HCT116 (cell line): ENCODE measurements at regions not wholly inside any gene's neighbourhood (a gene's known extent, or its start where the extent isn't known, plus 50 kb on each side); places are given as distances from the start of the nearest gene placed in this dataset.

ENCODE experiments used
- ATAC-seq: fragments of 200-7000 bp; cut with Tn5 transposase; 2 replicates; pipeline ENCODE4 v1.9.1; 2020; ENCODE audit warnings: mild to moderate bottlenecking, moderate library complexity
- BruUV-seq: library from RNA; stranded (reverse); fragments of 400-500 nt; replicated peaks from 2 replicates; lab custom pipeline; 2021; lab: Mats Ljungman, UMichigan
- CTCF ChIA-PET: fragments of 300-600 bp; sonication (Branson Sonifier 250); formaldehyde crosslinking; loops from one replicate; lab custom pipeline; 2021; ENCODE audit warnings: antibody characterized with exemption; lab: Charles Lee
- POLR2A ChIA-PET: fragments of 300-600, 350-600 bp; sonication (Branson Sonifier 250); formaldehyde crosslinking; loops from one replicate; lab custom pipeline; 2021; ENCODE audit warnings: antibody characterized with exemption; lab: Charles Lee
- RAD21 ChIA-PET, 2 experiments: fragments of 300-600 bp; sonication (Branson Sonifier 250); formaldehyde crosslinking; loops; one replicate each; lab custom pipeline; 2023; ENCODE audit warnings: low total read pairs in 2 of 2; ENCODE audit not compliant: uncharacterized antibody in 2 of 2, unreplicated experiment in 2 of 2, low non-redundant PET in 1 of 2; lab: Charles Lee
- DNase-seq: peaks from one replicate; pipeline ENCODE4 v3.0.0-alpha.2; 2010; ENCODE audit warnings: low read depth, low spot score
- H2AFZ ChIP-seq: fragments of 200-600 bp; shearing (Covaris generic), sonication (generic); 2 replicates; pipeline ENCODE4 v1.6.1; 2017; ENCODE audit warnings: low read depth, mixed run types, mixed read lengths, antibody characterized with exemption, low read length; ENCODE audit not compliant: poor library complexity, severe bottlenecking
- H3K27ac ChIP-seq: 2 replicates; pipeline ENCODE4 v1.5.1; 2012; ENCODE audit warnings: low read depth, low read length
- H3K27me3 ChIP-seq: fragments of 200-600 bp; sonication (generic); 2 replicates; pipeline ENCODE4 v1.6.1; 2016; ENCODE audit warnings: mixed run types, low read length, mixed read lengths; ENCODE audit not compliant: insufficient read depth
- H3K36me3 ChIP-seq, 2 experiments: fragments of 200-500 bp in 1 of 2; fragments of 200-600 bp in 1 of 2; sonication (Bioruptor generic) in 1 of 2; sonication (generic) in 1 of 2; 2 replicates each; pipeline versions ENCODE4 v1.5.1 to v1.6.1; 2014 to 2016; ENCODE audit warnings: low read length in 2 of 2, inconsistent platforms in 1 of 2, mixed read lengths in 1 of 2, mixed run types in 1 of 2; ENCODE audit not compliant: insufficient read depth in 2 of 2, control insufficient read depth in 1 of 2
- H3K4me1 ChIP-seq, 2 experiments: fragments of 200-600 bp in 1 of 2; sonication (generic) in 1 of 2; 2 replicates each; pipeline versions ENCODE4 v1.5.1 to v1.6.1; 2012 to 2017; ENCODE audit warnings: low read length in 2 of 2, inconsistent platforms in 1 of 2, mild to moderate bottlenecking in 1 of 2, mixed read lengths in 1 of 2, mixed run types in 1 of 2, moderate library complexity in 1 of 2; ENCODE audit not compliant: insufficient read depth in 2 of 2, control insufficient read depth in 1 of 2
- H3K4me2 ChIP-seq: fragments of 200-600 bp; sonication (generic); 2 replicates; pipeline ENCODE4 v1.6.1; 2017; ENCODE audit warnings: mixed run types, low read length, mixed read lengths
- H3K4me3 ChIP-seq, 2 experiments: fragments of 200-600 bp in 1 of 2; sonication (generic) in 1 of 2; replicated peaks in 1 of 2; 2 replicates each; pipeline ENCODE4 v1.5.1; 2011 to 2016; ENCODE audit warnings: low read length in 2 of 2, control low read depth in 1 of 2, low read depth in 1 of 2, mild to moderate bottlenecking in 1 of 2, mixed read lengths in 1 of 2, mixed run types in 1 of 2
- H3K79me2 ChIP-seq: fragments of 200-600 bp; sonication (generic); 2 replicates; pipeline ENCODE4 v1.6.1; 2017; ENCODE audit warnings: mild to moderate bottlenecking, mixed run types, low read length, moderate library complexity, mixed read lengths; ENCODE audit not compliant: insufficient read depth
- H3K9ac ChIP-seq: fragments of 200-600 bp; sonication (generic); 2 replicates; pipeline ENCODE4 v1.6.1; 2016; ENCODE audit warnings: low read length, mixed read lengths
- H3K9me2 ChIP-seq: fragments of 200-600 bp; sonication (generic), shearing (Covaris generic); 2 replicates; pipeline ENCODE4 v1.6.1; 2017; ENCODE audit warnings: mixed run types, mild to moderate bottlenecking, moderate library complexity; ENCODE audit not compliant: insufficient read depth
- H3K9me3 ChIP-seq, 2 experiments: fragments of 200-500 bp in 1 of 2; fragments of 200-600 bp in 1 of 2; sonication (Bioruptor generic) in 1 of 2; sonication (generic) in 1 of 2; 2 replicates each; pipeline ENCODE4 v1.6.1; 2014 to 2017; ENCODE audit warnings: low read length in 2 of 2, mixed read lengths in 2 of 2, inconsistent platforms in 1 of 2, low read depth in 1 of 2, mild to moderate bottlenecking in 1 of 2, mixed run types in 1 of 2, moderate library complexity in 1 of 2; ENCODE audit not compliant: control insufficient read depth in 1 of 2, insufficient read depth in 1 of 2
- H4K20me1 ChIP-seq: fragments of 200-600 bp; sonication (generic), shearing (Covaris generic); 2 replicates; pipeline ENCODE4 v1.6.1; 2017; ENCODE audit warnings: mixed run types, mild to moderate bottlenecking, moderate library complexity; ENCODE audit not compliant: insufficient read depth
- CBX3 ChIP-seq: IDR thresholded peaks from 2 replicates; pipeline ENCODE4 v1.6.1; 2012; ENCODE audit warnings: low read depth
- ELF1 ChIP-seq: IDR thresholded peaks from 2 replicates; pipeline ENCODE4 v1.6.1; 2012; ENCODE audit warnings: low read depth, borderline replicate concordance
- FOSL1 ChIP-seq: IDR thresholded peaks from 2 replicates; pipeline ENCODE4 v1.6.1; 2012; ENCODE audit warnings: low read depth
- MAX ChIP-seq: IDR thresholded peaks from 2 replicates; pipeline ENCODE4 v1.6.1; 2012
- RAD21 ChIP-seq: IDR thresholded peaks from 2 replicates; pipeline ENCODE4 v1.6.1; 2012; ENCODE audit warnings: low read depth, mild to moderate bottlenecking
- SIN3A ChIP-seq: IDR thresholded peaks from 2 replicates; pipeline ENCODE4 v1.6.1; 2012; ENCODE audit warnings: low read depth
- SRF ChIP-seq: IDR thresholded peaks from 2 replicates; pipeline ENCODE4 v1.6.1; 2012; ENCODE audit warnings: low read depth
- YY1 ChIP-seq: IDR thresholded peaks from 2 replicates; pipeline ENCODE4 v1.6.1; 2011; ENCODE audit warnings: low read length, low read depth, moderate library complexity, mild to moderate bottlenecking; ENCODE audit not compliant: insufficient replicate concordance; ENCODE audit errors: extremely low read depth
- intact Hi-C: fragments of 100-400 bp; cut with micrococcal nuclease; formaldehyde crosslinking; loops from 2 replicates; pipeline ENCODE4 v1.10.0; 2022
- TF ChIP-seq, protein P1 (sequence below): IDR thresholded peaks from 2 replicates; pipeline ENCODE4 v1.6.1; 2012; ENCODE audit warnings: low read depth

DNA sequence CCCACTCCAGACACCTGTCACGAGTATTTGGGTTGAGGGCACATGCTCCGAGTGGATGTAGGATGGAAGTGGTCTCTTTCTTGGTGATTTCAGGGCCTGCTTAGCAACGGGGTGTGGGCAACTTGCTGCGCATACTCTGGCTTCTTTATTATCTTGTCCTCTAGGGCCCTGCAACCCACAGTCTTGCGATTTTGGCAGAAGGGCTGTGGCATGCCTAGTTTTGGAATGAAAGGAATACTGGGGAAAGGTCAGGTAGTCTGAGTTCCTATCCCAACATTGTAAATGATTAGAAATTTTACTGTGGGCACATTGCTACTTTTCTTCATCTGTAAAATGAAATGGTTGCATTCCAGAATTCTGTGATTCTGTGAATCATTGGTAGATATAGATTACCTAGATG is 74.3 kb downstream of the ACTBL2 start:
- H3K4me2 ChIP-seq = no peak overlapping the region
- ChIA-PET RAD21 (no interaction called here), CTCF (no interaction called here), POLR2A (no interaction called here)
- ATAC-seq (no peak), DNase-seq (no peak)
- H3K9ac ChIP-seq = no peak overlapping the region
- H3K4me3 ChIP-seq = no peak overlapping the region
- intact Hi-C loops = no loop called here
- H3K79me2 ChIP-seq = no peaks in the 10 kb centered on the region
- H4K20me1 ChIP-seq = no peaks in the 10 kb centered on the region
- BruUV-seq = no TSS peak
- no peak overlapping the region for H2AFZ ChIP-seq
- H3K27me3 ChIP-seq = no peaks in the 10 kb centered on the region
- no peaks in the 10 kb centered on the region for H3K9me2 ChIP-seq
- H3K9me3 ChIP-seq = no peaks in the 10 kb centered on the region
- TF ChIP-seq RAD21 = no peak
- TF ChIP-seq, protein P1, sequence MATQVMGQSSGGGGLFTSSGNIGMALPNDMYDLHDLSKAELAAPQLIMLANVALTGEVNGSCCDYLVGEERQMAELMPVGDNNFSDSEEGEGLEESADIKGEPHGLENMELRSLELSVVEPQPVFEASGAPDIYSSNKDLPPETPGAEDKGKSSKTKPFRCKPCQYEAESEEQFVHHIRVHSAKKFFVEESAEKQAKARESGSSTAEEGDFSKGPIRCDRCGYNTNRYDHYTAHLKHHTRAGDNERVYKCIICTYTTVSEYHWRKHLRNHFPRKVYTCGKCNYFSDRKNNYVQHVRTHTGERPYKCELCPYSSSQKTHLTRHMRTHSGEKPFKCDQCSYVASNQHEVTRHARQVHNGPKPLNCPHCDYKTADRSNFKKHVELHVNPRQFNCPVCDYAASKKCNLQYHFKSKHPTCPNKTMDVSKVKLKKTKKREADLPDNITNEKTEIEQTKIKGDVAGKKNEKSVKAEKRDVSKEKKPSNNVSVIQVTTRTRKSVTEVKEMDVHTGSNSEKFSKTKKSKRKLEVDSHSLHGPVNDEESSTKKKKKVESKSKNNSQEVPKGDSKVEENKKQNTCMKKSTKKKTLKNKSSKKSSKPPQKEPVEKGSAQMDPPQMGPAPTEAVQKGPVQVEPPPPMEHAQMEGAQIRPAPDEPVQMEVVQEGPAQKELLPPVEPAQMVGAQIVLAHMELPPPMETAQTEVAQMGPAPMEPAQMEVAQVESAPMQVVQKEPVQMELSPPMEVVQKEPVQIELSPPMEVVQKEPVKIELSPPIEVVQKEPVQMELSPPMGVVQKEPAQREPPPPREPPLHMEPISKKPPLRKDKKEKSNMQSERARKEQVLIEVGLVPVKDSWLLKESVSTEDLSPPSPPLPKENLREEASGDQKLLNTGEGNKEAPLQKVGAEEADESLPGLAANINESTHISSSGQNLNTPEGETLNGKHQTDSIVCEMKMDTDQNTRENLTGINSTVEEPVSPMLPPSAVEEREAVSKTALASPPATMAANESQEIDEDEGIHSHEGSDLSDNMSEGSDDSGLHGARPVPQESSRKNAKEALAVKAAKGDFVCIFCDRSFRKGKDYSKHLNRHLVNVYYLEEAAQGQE = no peak
- TF ChIP-seq MAX = no peak
- no peak for TF ChIP-seq YY1
- H3K4me1 ChIP-seq = no peaks in the 10 kb centered on the region
- no peaks in the 10 kb centered on the region for H3K36me3 ChIP-seq
- H3K27ac ChIP-seq = no peak overlapping the region

DNA sequence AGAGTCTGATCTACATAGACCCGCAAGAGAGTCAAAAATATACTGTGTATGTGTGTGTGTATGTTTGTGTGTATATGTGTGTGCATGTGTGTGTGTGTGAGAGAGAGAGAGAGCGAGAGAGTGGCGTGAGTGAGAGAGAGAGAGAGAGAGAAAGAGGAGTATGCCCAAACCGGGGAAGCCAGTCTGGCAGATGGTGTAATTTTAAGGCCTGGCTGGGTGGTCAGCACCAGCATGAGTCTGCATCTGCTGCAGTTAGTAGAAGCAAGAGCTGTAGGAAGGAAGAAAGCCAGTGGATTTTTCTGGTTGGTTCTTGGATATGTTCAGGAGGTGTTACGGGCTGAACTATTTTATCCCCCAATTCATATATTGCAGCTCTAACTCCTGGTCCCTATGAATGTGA is 75.2 kb downstream of the ACTBL2 start:
- ChIA-PET POLR2A (no interaction called here), RAD21 (no interaction called here), CTCF (no interaction called here)
- H3K27me3 ChIP-seq = no peaks in the 10 kb centered on the region
- no peaks in the 10 kb centered on the region for H3K4me1 ChIP-seq
- DNase-seq (no peak), ATAC-seq (no peak)
- H3K9me3 ChIP-seq = no peaks in the 10 kb centered on the region
- H3K9me2 ChIP-seq = no peaks in the 10 kb centered on the region
- no peaks in the 10 kb centered on the region for H3K79me2 ChIP-seq
- intact Hi-C loops = no loop called here
- no peak overlapping the region for H3K9ac ChIP-seq
- H3K4me3 ChIP-seq = no peak overlapping the region
- H3K4me2 ChIP-seq = no peak overlapping the region
- no peak overlapping the region for H3K27ac ChIP-seq
- no peaks in the 10 kb centered on the region for H3K36me3 ChIP-seq
- H2AFZ ChIP-seq = no peak overlapping the region
- no peaks in the 10 kb centered on the region for H4K20me1 ChIP-seq
- TF ChIP-seq FOSL1 (no peak), SRF (no peak), SIN3A (no peak), CBX3 (no peak), ELF1 (no peak)
- TF ChIP-seq, all 23 proteins: peak for 0
- no TSS peak for BruUV-seq
